DND-41 (cell line): ENCODE measurements at regions not wholly inside any gene's neighbourhood (a gene's known extent, or its start where the extent isn't known, plus 50 kb on each side); places are given as distances from the start of the nearest gene placed in this dataset.

Experiments used
- CTCF ChIP-seq: IDR thresholded peaks from 2 replicates; pipeline ENCODE4 v1.5.1; 2012; ENCODE audit warnings: borderline replicate concordance, low read length, moderate library complexity, mild to moderate bottlenecking; ENCODE audit not compliant: poor library complexity, severe bottlenecking; ENCODE audit errors: extremely low read depth
- EZH2 ChIP-seq: IDR thresholded peaks from 3 replicates; pipeline ENCODE4 v1.6.1; 2012; ENCODE audit warnings: borderline replicate concordance, low read depth, mild to moderate bottlenecking, moderate library complexity, low read length, inconsistent platforms; ENCODE audit not compliant: severe bottlenecking

- TF ChIP-seq CTCF = no peak
- TF ChIP-seq EZH2 = no peak
Measured at GRCh38 chr4:116332508-116332907, 752.9 kb downstream of the TRAM1L1 start.
